ENCODE measurements at regions not wholly inside any gene's neighbourhood (a gene's known extent, or its start where the extent isn't known, plus 50 kb on each side); places are given as distances from the start of the nearest gene placed in this dataset.

DNA sequence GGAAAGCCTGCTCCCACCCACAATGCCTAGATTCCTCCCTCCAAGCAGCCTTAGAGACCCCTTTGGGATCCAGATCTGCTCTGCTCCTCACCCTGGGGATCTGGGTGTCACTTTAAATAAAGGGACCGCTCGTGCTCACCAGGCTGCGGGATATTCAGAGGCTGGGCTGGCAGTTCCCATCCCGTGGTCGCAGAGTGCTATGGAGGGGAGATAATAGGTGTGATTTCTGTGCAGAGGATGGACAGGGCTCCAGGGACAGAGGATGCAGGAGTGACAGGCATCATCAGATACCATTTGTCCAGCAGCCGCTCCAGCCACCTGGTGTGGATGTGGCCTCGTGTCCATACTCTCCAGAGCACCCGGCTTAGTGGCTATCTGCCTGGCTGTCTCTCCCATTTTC is 415.9 kb upstream of the SULF2 start:
- no peaks in the 10 kb centered on the region for H3K27me3 ChIP-seq
- no peak overlapping the region for H3K27ac ChIP-seq
- DNase-seq (ENCODE audit: low read depth in 1 of 2, low spot score in 1 of 2), result no peak
- H3K4me1 ChIP-seq (ENCODE audit: low read depth), result peaks cover 4% of the 10 kb centered on the region
- no peaks in the 10 kb centered on the region for H3K36me3 ChIP-seq
- H3K9me3 ChIP-seq (ENCODE audit: low read depth), result no peaks in the 10 kb centered on the region
- no peak for TF ChIP-seq CTCF (IDR thresholded peaks at IDR 0.05; ENCODE audit: low read depth, low read length)
- H3K4me3 ChIP-seq, result no peak overlapping the region

DNA sequence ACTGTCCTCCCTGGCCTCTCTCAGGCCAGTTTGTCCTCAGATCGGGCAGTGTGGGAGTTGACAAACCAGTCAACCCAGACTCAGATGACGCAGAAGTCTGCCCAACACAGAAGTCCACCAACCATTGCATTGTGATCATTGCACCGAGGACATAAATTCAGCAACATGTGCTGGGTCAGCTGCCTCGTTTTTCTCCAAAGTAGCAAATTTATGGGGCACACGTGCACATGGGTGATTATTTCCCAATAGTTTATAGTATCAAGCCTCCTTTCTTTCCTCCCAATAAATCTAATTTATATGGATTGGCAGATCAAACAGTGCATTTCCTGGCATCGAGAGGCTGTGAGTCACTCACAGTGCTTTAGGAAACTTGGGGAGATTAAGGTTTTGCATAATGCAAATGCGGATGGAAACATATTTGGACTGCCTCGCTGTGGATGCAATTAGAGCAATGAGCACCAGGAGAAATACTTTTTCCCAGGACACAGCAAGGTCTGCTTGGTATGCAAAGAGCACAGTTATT is 413.7 kb upstream of the SULF2 start:
- peak in 1 of 2 donors; percentile 45 for DNase-seq (ENCODE audit: low read depth in 1 of 2, low spot score in 1 of 2)
- TF ChIP-seq CTCF (IDR thresholded peaks at IDR 0.05; ENCODE audit: low read depth, low read length), result no peak
- Histone ChIP-seq H3K9me3 (ENCODE audit: low read depth) (no peaks in the 10 kb centered on the region), H3K36me3 (no peaks in the 10 kb centered on the region), H3K27me3 (no peaks in the 10 kb centered on the region), H3K4me1 (ENCODE audit: low read depth) (peaks cover 4% of the 10 kb centered on the region), H3K27ac (no peak overlapping the region), H3K4me3 (no peak overlapping the region)

DNA sequence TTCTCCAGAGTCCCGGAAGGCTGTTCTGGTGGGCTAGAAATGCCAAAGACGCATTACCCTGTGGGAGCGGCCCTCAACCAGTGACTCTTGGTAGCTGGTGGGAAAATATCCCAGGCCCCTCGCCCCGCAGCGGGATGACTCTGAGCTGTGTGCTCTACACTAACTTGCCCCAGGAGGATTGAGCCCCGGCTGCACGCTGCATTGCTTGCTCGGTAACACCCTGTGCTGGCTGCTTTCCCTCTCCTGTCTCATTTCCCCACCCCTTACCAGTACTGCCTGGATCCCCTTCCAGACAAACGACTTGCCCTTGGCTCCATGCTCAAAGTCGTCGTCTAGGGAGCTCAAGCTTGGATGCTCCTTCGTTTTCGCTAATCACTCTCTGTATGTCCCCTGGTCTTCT is 411.8 kb upstream of the SULF2 start:
- H3K4me1 ChIP-seq (ENCODE audit: low read depth), result peaks cover 4% of the 10 kb centered on the region
- H3K36me3 ChIP-seq, result no peaks in the 10 kb centered on the region
- H3K27ac ChIP-seq, result no peak overlapping the region
- DNase-seq (ENCODE audit: low read depth in 1 of 2, low spot score in 1 of 2), result peak in 1 of 2 donors; percentile 39
- no peaks in the 10 kb centered on the region for H3K27me3 ChIP-seq
- H3K9me3 ChIP-seq (ENCODE audit: low read depth), result no peaks in the 10 kb centered on the region
- TF ChIP-seq CTCF (IDR thresholded peaks at IDR 0.05; ENCODE audit: low read depth, low read length), result no peak
- no peak overlapping the region for H3K4me3 ChIP-seq

- Histone ChIP-seq H3K27me3 (no peaks in the 10 kb centered on the region), H3K27ac (no peak overlapping the region), H3K36me3 (no peaks in the 10 kb centered on the region), H3K4me1 (ENCODE audit: low read depth) (no peaks in the 10 kb centered on the region), H3K9me3 (ENCODE audit: low read depth) (no peaks in the 10 kb centered on the region), H3K4me3 (no peak overlapping the region)
- DNase-seq (ENCODE audit: low read depth in 1 of 2, low spot score in 1 of 2), result no peak
- TF ChIP-seq CTCF (IDR thresholded peaks at IDR 0.05; ENCODE audit: low read depth, low read length), result no peak
Observed at GRCh38 chr20:48196486-48196885, 411.2 kb upstream of the SULF2 start.

GRCh38 chr20:48196001-48196400 is 410.7 kb upstream of the SULF2 start:
- Histone ChIP-seq H3K4me1 (ENCODE audit: low read depth) (no peaks in the 10 kb centered on the region), H3K27ac (no peak overlapping the region), H3K4me3 (no peak overlapping the region), H3K36me3 (no peaks in the 10 kb centered on the region), H3K9me3 (ENCODE audit: low read depth) (no peaks in the 10 kb centered on the region), H3K27me3 (no peaks in the 10 kb centered on the region)
- TF ChIP-seq CTCF (IDR thresholded peaks at IDR 0.05; ENCODE audit: low read depth, low read length), result no peak
- DNase-seq (ENCODE audit: low read depth in 1 of 2, low spot score in 1 of 2), result no peak
